Epithelial cell of proximal tubule (primary cell): ENCODE measurements at regions not wholly inside any gene's neighbourhood (a gene's known extent, or its start where the extent isn't known, plus 50 kb on each side); places are given as distances from the start of the nearest gene placed in this dataset.

ENCODE experiments used
- DNase-seq: peaks from one replicate; pipeline ENCODE4 v3.0.0-alpha.2; 2011; ENCODE audit warnings: low read depth
- H3K4me3 ChIP-seq: 2 replicates; pipeline ENCODE4 v1.5.1; 2011; ENCODE audit warnings: low read depth, mild to moderate bottlenecking, low read length
- CTCF ChIP-seq: conservative IDR thresholded peaks from 2 replicates; pipeline ENCODE4 v1.5.1; 2012; ENCODE audit warnings: low read depth, mild to moderate bottlenecking, low read length

DNA sequence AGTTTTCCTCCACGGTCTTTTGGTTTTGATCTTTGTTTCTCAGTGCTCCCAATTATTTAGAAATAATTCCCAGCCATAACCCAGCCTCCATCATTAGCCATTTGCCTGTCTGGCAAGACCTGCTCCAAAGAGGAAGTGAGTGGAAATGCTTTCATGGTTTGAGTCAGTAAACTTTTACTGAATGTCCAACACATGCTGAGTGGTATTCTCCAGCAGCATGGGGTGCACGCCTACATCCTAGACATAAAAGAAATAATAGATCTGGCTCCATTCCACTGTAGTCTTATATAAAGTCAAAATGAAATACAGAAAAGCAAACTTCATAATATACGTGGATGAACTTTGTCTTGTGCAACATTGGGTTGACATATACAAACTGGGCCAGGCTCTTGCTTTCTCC, 757.2 kb downstream of the TLE1 start:
- DNase-seq: no peak
- TF ChIP-seq CTCF: no peak
- no peak overlapping the region for H3K4me3 ChIP-seq

- no peak for DNase-seq
- no peak for TF ChIP-seq CTCF
- no peak overlapping the region for H3K4me3 ChIP-seq
These were observed 758.2 kb downstream of the TLE1 start for GRCh38 chr9:80931163-80931562.

GRCh38 chr9:80928697-80929096, 760.6 kb downstream of the TLE1 start:
- DNase-seq: no peak
- no peak for TF ChIP-seq CTCF
- no peak overlapping the region for H3K4me3 ChIP-seq

DNA sequence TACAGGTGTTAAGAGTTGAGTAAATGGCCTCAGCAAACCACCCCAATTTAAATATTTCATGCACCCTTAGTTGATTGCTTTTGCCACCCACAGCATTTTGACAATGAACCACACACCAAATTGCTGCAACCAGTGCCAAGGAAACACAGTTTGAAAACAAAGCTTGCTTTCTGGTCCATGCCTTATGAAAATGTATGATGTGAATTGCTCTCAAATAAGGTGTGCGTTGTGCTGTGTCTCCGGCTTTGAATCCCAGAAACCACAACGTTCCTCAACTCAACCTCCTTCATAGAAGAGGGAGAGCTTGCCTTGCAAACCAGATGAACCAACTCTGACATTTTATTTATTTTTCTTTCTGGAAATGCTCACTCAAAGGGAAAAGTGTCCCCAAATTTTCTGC, 762.7 kb downstream of the TLE1 start:
- no peak for TF ChIP-seq CTCF
- H3K4me3 ChIP-seq: no peak overlapping the region
- no peak for DNase-seq

- H3K4me3 ChIP-seq: no peak overlapping the region
- no peak for DNase-seq
- no peak for TF ChIP-seq CTCF
These were observed 766.8 kb downstream of the TLE1 start for GRCh38 chr9:80922544-80922943.

DNA sequence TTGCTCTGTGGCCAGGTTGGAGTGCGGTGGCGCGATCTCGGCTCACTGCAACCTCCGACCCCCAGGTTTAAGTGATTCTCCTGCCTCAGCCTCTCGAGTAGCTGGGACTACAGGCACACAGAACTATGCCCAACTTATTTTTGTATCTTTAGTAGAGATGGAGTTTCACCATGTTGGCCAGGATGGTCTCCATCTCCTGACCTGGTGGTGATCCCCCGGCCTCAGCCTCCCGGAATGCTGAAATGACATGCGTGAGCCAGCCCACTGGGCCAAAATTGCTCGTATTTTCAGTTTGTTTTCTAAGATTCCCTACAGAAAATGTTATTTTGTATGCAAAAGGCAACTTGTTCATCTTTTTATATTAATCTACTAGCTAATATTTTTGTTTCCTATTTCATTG, 782.6 kb downstream of the TLE1 start:
- no peak for DNase-seq
- no peak for TF ChIP-seq CTCF
- H3K4me3 ChIP-seq: no peak overlapping the region

DNA sequence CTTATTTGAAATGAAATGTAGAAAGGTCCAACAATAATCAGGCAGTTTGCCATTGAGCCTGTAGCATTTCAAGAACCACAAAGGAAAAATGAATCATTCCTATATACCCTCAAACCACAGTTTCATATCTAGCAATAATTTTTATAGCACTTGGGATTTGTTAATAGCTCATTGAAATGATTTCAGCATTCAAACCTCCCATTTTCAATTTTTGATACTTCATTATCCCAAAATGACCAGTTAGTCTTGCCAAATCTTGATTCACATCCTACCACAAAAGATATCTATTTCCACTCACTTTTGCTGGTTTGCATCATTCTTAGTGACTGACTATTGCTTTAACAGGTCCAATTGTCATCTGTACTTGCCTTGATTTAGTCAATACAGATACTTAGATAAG, 790.1 kb downstream of the TLE1 start:
- TF ChIP-seq CTCF: no peak
- H3K4me3 ChIP-seq: no peak overlapping the region
- no peak for DNase-seq
